ENCODE measurements at regions not wholly inside any gene's neighbourhood (a gene's known extent, or its start where the extent isn't known, plus 50 kb on each side); places are given as distances from the start of the nearest gene placed in this dataset.
"Not testable (repeated sequence)": the region's sequence is repeated elsewhere in the genome, so short reads cannot be mapped to it uniquely, and the experiment has no call there.

- no peaks in the 10 kb centered on the region for H3K4me1 ChIP-seq
- TF ChIP-seq CTCF (IDR thresholded peaks at IDR 0.05) (no peak), POLR2A (IDR thresholded peaks at IDR 0.05) (no peak)
- intact Hi-C loops (cut with DNase I; ENCODE audit: low total_unique reads) = no loop called here
- no peaks in the 10 kb centered on the region for H3K36me3 ChIP-seq
- no peak for DNase-seq
- no peaks in the 10 kb centered on the region for H3K27me3 ChIP-seq
- no peak overlapping the region for H3K4me3 ChIP-seq
- no peaks in the 10 kb centered on the region for H3K9me3 ChIP-seq
- H3K27ac ChIP-seq = no peak overlapping the region
These were observed 433.4 kb upstream of the TNC start for GRCh38 chr9:115551396-115551795.

- intact Hi-C loops (cut with DNase I; ENCODE audit: low total_unique reads) = no loop called here
- no peak overlapping the region for H3K4me3 ChIP-seq
- DNase-seq = no peak
- H3K9me3 ChIP-seq = no peaks in the 10 kb centered on the region
- no peaks in the 10 kb centered on the region for H3K27me3 ChIP-seq
- TF ChIP-seq POLR2A (IDR thresholded peaks at IDR 0.05) (no peak), CTCF (IDR thresholded peaks at IDR 0.05) (no peak)
- no peak overlapping the region for H3K27ac ChIP-seq
- no peaks in the 10 kb centered on the region for H3K4me1 ChIP-seq
- no peaks in the 10 kb centered on the region for H3K36me3 ChIP-seq
These were observed 435.3 kb upstream of the TNC start for GRCh38 chr9:115553060-115553773.

- Histone ChIP-seq H3K4me1 (no peaks in the 10 kb centered on the region), H3K4me3 (no peak overlapping the region), H3K9me3 (no peaks in the 10 kb centered on the region), H3K27me3 (no peaks in the 10 kb centered on the region), H3K36me3 (no peaks in the 10 kb centered on the region), H3K27ac (no peak overlapping the region)
- intact Hi-C loops (cut with DNase I; ENCODE audit: low total_unique reads) = no loop called here
- DNase-seq = no peak
- TF ChIP-seq CTCF (IDR thresholded peaks at IDR 0.05) (no peak), POLR2A (IDR thresholded peaks at IDR 0.05) (no peak)
These were observed 438.5 kb upstream of the TNC start for GRCh38 chr9:115556432-115556831.

GRCh38 chr9:115575147-115575546 lies 457.2 kb upstream of the TNC start:
- Histone ChIP-seq H3K27me3 (no peaks in the 10 kb centered on the region), H3K4me3 (no peak overlapping the region), H3K4me1 (no peaks in the 10 kb centered on the region), H3K36me3 (no peaks in the 10 kb centered on the region), H3K27ac (no peak overlapping the region), H3K9me3 (no peaks in the 10 kb centered on the region)
- intact Hi-C loops (cut with DNase I; ENCODE audit: low total_unique reads) = no loop called here
- TF ChIP-seq POLR2A (IDR thresholded peaks at IDR 0.05) = no peak
- TF ChIP-seq CTCF (IDR thresholded peaks at IDR 0.05) = no peak
- no peak for DNase-seq

GRCh38 chr9:115585458-115585857 lies 467.5 kb upstream of the TNC start:
- not testable (repeated sequence) for H3K4me3 ChIP-seq

GRCh38 chr9:115587310-115587709 lies 469.4 kb upstream of the TNC start:
- Histone ChIP-seq H3K4me3 (no peak overlapping the region), H3K36me3 (no peaks in the 10 kb centered on the region), H3K27me3 (no peaks in the 10 kb centered on the region), H3K9me3 (no peaks in the 10 kb centered on the region), H3K4me1 (no peaks in the 10 kb centered on the region), H3K27ac (no peak overlapping the region)
- TF ChIP-seq POLR2A (IDR thresholded peaks at IDR 0.05) (no peak), CTCF (IDR thresholded peaks at IDR 0.05) (no peak)
- no peak for DNase-seq
- intact Hi-C loops (cut with DNase I; ENCODE audit: low total_unique reads) = no loop called here

More at GRCh38 chr9:115585458-115585857, 467.5 kb upstream of the TNC start:
- H3K36me3 ChIP-seq; intact Hi-C loops (cut with DNase I; ENCODE audit: low total_unique reads); DNase-seq; H3K27me3 ChIP-seq; H3K27ac ChIP-seq; H3K4me1 ChIP-seq; H3K9me3 ChIP-seq: not testable (repeated sequence)
